ENCODE measurements at regions not wholly inside any gene's neighbourhood (a gene's known extent, or its start where the extent isn't known, plus 50 kb on each side); places are given as distances from the start of the nearest gene placed in this dataset.

DNA sequence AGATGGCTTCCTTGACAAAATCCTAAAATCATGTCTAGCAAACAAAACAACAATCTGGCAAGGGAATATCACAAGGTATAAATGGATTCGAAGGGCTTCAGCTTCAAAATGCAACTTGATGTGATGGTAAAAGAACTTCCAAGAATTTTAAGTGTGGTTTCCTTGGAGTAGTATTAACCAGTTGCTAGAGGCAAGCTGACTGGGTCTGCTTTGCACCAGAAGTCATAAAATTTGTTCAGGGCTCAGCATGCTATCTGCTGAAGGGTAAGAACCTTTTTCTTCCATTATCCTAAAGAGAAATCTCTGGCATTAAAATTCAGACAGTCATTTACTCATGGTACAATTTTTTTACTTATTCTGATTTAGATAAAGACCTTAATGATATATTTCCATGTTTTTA lies 516.7 kb downstream of the TXNL1 start:
- DNase-seq = no peak
- no peak overlapping the region for H3K14ac ChIP-seq (ENCODE audit: insufficient read depth, low read length)
- no peaks in the 10 kb centered on the region for H3K23me2 ChIP-seq (ENCODE audit: insufficient read length, low read depth, low read length, poor library complexity, severe bottlenecking)
- Mint-ChIP-seq H3K4me1 (peaks cover 9 to 10% of the 10 kb centered on the region in 2 experiments), H3K9me3 (no peaks in the 10 kb centered on the region), H3K4me3 (no peak overlapping the region), H3K27ac (no peak overlapping the region), H3K36me3 (ENCODE audit: insufficient read depth in 1 of 3, low read depth in 3 of 3) (no peaks in the 10 kb centered on the region), H3K27me3 (ENCODE audit: low read depth) (no peaks in the 10 kb centered on the region; the same call in 1 of the 2 replicates)
- H4K8ac ChIP-seq (replicated peaks; ENCODE audit: insufficient read length, low read depth, low read length) = no peak overlapping the region
- no peak overlapping the region for H3K23ac ChIP-seq (ENCODE audit: insufficient read length, low read depth, low read length)
- H2BK15ac ChIP-seq (ENCODE audit: low read depth, low read length) = no peak overlapping the region
- H3K4ac ChIP-seq (ENCODE audit: low read depth, low read length) = no peak overlapping the region
- H4K5ac ChIP-seq (ENCODE audit: insufficient read length, low read depth, low read length) = no peak overlapping the region
- no peak overlapping the region for H3K56ac ChIP-seq (ENCODE audit: insufficient read length, low read depth, low read length)
- H2BK5ac ChIP-seq (ENCODE audit: insufficient read length, low read length) = no peak overlapping the region
- no peaks in the 10 kb centered on the region for H3K79me2 ChIP-seq (ENCODE audit: insufficient read depth, low read length)
- H4K91ac ChIP-seq (ENCODE audit: insufficient read length, low read depth, low read length) = no peak overlapping the region
- TF ChIP-seq, protein P1, sequence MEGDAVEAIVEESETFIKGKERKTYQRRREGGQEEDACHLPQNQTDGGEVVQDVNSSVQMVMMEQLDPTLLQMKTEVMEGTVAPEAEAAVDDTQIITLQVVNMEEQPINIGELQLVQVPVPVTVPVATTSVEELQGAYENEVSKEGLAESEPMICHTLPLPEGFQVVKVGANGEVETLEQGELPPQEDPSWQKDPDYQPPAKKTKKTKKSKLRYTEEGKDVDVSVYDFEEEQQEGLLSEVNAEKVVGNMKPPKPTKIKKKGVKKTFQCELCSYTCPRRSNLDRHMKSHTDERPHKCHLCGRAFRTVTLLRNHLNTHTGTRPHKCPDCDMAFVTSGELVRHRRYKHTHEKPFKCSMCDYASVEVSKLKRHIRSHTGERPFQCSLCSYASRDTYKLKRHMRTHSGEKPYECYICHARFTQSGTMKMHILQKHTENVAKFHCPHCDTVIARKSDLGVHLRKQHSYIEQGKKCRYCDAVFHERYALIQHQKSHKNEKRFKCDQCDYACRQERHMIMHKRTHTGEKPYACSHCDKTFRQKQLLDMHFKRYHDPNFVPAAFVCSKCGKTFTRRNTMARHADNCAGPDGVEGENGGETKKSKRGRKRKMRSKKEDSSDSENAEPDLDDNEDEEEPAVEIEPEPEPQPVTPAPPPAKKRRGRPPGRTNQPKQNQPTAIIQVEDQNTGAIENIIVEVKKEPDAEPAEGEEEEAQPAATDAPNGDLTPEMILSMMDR (conservative IDR thresholded peaks at IDR 0.05) = no peak
- no peak overlapping the region for H2AK5ac ChIP-seq (ENCODE audit: insufficient read length, low read length)
- WGBS (ENCODE audit: extremely low coverage, insufficient read length, low lambda C conversion rate) = no CpG with 5 or more reads among the region's 1 CpG
- H3K9ac ChIP-seq (ENCODE audit: extremely low read depth, insufficient read length, low read length) = no peak overlapping the region
- no peak overlapping the region for H2BK20ac ChIP-seq (ENCODE audit: low read depth, low read length, poor library complexity, severe bottlenecking)
- H3K18ac ChIP-seq (ENCODE audit: insufficient read length, low read depth, low read length) = no peak overlapping the region
- H3K27me3 ChIP-seq (ENCODE audit: insufficient read depth, low read length) = no peaks in the 10 kb centered on the region
- H4K20me1 ChIP-seq (ENCODE audit: control insufficient read depth, insufficient read depth, insufficient read length) = no peaks in the 10 kb centered on the region
- no peaks in the 10 kb centered on the region for H3K79me1 ChIP-seq (ENCODE audit: insufficient read depth, low read depth, low read length, poor library complexity, severe bottlenecking)
- H3K4me1 ChIP-seq (ENCODE audit: insufficient read depth, low read length) = peaks cover 2% of the 10 kb centered on the region; the same call in 1 of the 2 replicates
- no peak overlapping the region for H3T11ph ChIP-seq (ENCODE audit: low read length)
- no peak overlapping the region for H2AFZ ChIP-seq (ENCODE audit: low read length)
- no peak overlapping the region for H3K4me2 ChIP-seq (ENCODE audit: insufficient read depth, insufficient read length, low read length)
- H3K9me3 ChIP-seq (ENCODE audit: control insufficient read depth, low read depth, low read length) = no peaks in the 10 kb centered on the region
- no peak overlapping the region for H3K27ac ChIP-seq (ENCODE audit: insufficient read length, low read depth, low read length)
- H2BK12ac ChIP-seq (ENCODE audit: insufficient read length, low read depth, low read length) = no peak overlapping the region
- no peak overlapping the region for H2BK120ac ChIP-seq (ENCODE audit: low read depth, low read length, poor library complexity, severe bottlenecking)
